GM21737 (cell line): ENCODE measurements at regions not wholly inside any gene's neighbourhood (a gene's known extent, or its start where the extent isn't known, plus 50 kb on each side); places are given as distances from the start of the nearest gene placed in this dataset.

Experiments
- ATAC-seq: cut with Tn5 transposase; IDR thresholded peaks from one replicate; pipeline ENCODE4 v1.9.1; 2021; ENCODE audit warnings: mild to moderate bottlenecking, moderate library complexity; ENCODE audit not compliant: unreplicated experiment

DNA sequence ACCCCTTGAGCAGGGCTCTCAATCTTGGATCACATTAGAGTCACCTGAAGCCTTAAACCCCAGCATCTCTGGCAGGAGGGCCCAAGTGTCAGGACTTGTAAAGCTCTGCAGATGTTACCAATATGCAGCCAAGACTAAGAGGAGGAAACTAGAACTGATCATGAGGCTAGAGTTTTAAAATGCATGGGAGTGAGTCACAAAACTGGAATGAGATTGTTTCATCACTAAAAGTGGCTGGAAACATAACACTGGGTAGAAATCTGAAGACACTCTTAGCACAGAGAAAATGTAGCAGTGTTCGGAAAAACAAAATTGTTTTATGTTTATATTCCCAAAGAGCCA is 63.3 kb upstream of the GHITM start:
- no peak for ATAC-seq

DNA sequence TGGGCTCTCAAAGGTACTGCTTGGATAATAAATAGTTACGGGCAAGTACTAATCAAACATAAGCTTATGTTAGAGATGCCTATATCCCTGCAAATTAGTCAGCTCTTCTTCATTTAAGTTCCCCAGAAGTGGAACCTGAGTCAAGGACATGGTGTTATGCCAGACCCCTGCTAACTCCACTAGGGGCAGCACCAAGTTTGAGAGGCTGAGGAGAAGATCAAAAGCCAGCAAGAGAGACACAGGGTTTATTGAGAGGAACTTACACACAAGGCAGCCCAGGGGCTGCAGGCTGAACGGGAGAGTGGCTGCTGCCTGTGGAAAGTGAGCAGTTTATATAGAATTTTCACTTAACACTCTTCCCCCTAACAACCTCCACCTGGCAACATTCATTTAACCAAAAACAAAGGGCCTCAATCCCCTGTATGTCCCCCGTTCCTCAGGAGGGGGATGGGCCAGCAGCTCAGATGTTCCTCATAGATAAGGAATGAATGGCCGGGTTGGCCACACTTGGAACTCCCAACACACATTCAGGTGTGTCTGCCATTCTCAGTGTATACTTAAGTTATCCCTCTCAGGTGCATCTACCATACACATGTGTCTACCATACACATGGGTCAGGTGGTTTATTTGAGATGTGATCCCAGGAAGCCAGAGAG is 62.6 kb upstream of the GHITM start:
- no peak for ATAC-seq

DNA sequence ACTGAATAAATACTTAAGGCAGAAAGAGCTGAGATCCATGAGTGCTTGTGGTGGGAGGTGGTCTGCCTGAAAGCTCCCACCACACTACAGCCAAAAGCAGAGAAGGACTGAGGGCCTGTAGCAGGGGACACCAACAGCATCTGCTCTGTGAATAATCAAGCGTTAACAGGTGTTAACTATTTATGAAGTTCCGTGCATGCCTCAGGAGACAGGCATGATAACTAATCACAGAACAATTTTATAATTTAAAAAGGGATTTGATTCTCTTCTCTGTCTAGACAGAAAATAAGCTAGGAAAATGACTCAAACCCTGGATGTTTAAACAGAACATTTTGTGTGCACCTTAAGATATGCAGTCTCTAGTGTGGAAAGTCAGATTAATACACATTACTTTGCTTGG is 61.5 kb upstream of the GHITM start:
- no peak for ATAC-seq

DNA sequence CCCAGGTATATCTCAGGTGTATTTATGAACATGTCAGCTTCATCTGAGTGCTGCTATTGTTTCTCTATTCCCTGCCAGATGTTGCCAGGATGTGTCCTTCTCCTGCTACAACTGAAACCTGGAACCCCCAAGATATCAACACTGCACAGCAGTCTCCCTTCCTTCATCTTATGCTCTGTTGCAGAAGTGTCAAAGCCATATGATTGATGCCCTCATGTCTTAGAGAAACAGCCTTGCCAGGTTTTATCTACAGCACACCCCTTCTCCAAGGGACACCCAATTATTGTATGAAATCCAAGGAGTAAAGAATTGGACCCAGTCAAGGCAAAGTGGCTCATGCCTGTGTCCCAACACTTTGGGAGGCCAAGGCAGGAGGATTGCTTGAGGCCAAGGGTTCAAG is 60.5 kb upstream of the GHITM start:
- no peak for ATAC-seq

DNA sequence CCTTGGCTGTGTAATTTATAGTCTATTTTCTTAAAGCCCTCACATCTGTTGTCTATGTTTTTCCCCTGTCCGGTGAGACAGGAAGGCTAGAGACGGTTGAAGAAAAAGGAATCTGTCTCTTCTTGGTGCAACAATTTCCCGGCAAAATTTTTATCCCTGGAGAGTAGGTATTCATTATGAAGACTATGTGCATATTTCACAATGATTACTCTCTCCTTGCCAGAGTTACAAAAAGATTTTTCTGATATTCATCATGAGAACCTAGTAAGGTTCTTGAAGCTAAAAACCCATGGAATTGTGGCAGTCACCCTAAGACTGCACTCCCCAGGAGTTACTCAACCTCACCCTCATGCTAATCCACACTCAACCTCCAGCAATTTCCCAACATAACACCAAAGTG is 55.0 kb upstream of the GHITM start:
- ATAC-seq: no peak

DNA sequence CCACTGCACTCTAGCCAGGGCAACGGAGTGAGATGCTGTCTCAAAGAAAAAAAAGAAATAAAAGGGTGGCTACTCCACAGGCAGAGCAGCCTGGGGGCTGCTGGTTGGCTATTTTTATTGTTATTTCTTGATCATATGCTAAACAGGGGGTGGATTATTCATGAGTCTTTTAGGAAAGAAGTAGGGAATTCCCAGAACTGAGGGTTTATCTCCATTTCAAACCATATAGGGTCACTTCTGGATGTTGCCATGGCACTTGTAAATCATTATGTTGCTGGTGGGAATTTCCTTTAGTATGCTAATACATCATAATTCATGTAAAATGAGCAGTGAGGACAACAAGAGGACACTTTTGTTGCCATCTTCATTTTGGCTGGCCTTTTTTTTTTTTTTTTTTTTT is 52.1 kb upstream of the GHITM start:
- ATAC-seq: no peak

DNA sequence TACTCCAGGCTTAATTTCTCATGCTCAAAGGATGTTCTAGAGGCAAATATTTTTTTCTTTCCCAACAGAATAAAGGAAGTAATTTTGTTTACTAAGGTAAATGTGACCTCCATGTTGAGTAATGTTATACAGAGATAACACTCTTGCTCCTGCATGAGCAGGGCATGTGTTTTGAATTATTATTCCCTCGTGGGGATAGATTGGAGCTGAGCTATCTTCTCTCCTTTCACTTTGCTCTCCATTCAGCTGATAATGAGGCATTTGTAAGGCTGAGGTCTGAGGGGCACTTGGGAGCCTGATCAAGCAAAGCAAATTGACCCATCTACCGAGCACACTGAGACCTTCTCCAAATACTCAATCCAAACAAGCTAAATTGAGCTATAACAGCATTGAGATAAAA is 50.7 kb upstream of the GHITM start:
- ATAC-seq: no peak

DNA sequence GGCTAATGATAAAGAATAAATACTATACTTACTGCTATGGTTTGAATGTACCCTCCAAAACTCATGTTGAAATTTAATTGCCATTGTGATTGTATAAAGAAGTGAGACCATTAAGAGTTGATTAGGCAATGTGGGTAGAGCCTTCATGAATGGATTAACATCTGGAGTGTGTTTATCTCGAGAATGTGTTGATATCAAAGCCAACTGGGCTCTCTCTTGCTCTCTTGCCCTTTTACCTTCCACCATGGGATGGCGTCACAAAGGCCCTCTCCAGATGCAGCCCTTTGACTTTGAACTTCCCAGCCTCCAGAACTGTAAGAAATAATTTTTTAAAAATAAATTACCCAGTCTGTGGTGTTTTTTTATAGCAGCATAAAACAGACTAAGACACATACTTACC is 50.1 kb upstream of the GHITM start:
- no peak for ATAC-seq
